22Rv1 (cell line): ENCODE measurements at regions not wholly inside any gene's neighbourhood (a gene's known extent, or its start where the extent isn't known, plus 50 kb on each side); places are given as distances from the start of the nearest gene placed in this dataset.

Experiments
- ZFX ChIP-seq: fragments of 450-650 bp; IDR thresholded peaks from 2 replicates; pipeline ENCODE4 v1.6.1; 2017; ENCODE audit warnings: antibody characterized with exemption, borderline replicate concordance
- TF ChIP-seq, protein P1 (sequence below): fragments of 450-650 bp; IDR thresholded peaks from 2 replicates; pipeline ENCODE4 v1.5.1; 2017; ENCODE audit warnings: mild to moderate bottlenecking

DNA sequence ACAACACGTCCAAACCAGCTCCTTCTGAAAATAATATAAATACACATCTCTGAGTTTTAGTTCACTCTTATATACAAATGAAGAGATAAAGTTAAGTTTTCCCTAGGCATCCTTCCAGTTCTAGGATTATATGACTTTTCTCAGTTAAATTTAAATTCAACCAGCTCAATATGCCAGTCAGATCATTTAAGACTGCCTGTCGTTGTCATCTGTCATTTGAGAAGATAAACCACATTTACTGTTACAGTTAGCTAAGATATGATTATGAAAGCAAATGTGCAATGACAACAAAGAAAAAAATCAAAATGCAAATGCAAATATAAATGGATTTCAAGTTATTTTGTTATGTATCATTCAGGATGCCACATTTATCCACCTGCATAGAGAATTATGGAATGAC, 671.7 kb upstream of the GOT2 start:
- TF ChIP-seq, protein P1, sequence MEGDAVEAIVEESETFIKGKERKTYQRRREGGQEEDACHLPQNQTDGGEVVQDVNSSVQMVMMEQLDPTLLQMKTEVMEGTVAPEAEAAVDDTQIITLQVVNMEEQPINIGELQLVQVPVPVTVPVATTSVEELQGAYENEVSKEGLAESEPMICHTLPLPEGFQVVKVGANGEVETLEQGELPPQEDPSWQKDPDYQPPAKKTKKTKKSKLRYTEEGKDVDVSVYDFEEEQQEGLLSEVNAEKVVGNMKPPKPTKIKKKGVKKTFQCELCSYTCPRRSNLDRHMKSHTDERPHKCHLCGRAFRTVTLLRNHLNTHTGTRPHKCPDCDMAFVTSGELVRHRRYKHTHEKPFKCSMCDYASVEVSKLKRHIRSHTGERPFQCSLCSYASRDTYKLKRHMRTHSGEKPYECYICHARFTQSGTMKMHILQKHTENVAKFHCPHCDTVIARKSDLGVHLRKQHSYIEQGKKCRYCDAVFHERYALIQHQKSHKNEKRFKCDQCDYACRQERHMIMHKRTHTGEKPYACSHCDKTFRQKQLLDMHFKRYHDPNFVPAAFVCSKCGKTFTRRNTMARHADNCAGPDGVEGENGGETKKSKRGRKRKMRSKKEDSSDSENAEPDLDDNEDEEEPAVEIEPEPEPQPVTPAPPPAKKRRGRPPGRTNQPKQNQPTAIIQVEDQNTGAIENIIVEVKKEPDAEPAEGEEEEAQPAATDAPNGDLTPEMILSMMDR, result no peak
- TF ChIP-seq ZFX, result no peak
